GM12878 (cell line): ENCODE measurements at regions not wholly inside any gene's neighbourhood (a gene's known extent, or its start where the extent isn't known, plus 50 kb on each side); places are given as distances from the start of the nearest gene placed in this dataset.

Experiments
- ATAC-seq: fragments of 200-7000 bp; cut with Tn5 transposase; 3 replicates; pipeline ENCODE4 v1.9.1; 2020; ENCODE audit warnings: mild to moderate bottlenecking, moderate library complexity
- BruUV-seq: library from RNA; stranded (reverse); fragments of 400-500 nt; replicated peaks from 2 replicates; lab custom pipeline; 2021; lab: Mats Ljungman, UMichigan
- CTCF ChIA-PET: fragments of 300-600 bp; sonication (Branson Sonifier 250); formaldehyde crosslinking; extraction: SDS; loops from one replicate; lab custom pipeline; 2021; ENCODE audit warnings: inconsistent platforms; lab: Yijun Ruan, JAX
- POLR2A ChIA-PET: fragments of 350-600 bp; formaldehyde crosslinking; extraction: SDS; loops from one replicate; lab custom pipeline; 2021; ENCODE audit warnings: inconsistent platforms; lab: Charles Lee
- RAD21 ChIA-PET: fragments of 300-600 bp; sonication (Branson Sonifier 250); formaldehyde crosslinking; loops from one replicate; lab custom pipeline; 2023; ENCODE audit warnings: antibody characterized with exemption; ENCODE audit not compliant: unreplicated experiment; lab: Charles Lee
- SMC1A ChIA-PET: fragments of 300-600 bp; sonication (Branson Sonifier 250); formaldehyde crosslinking; loops from one replicate; lab custom pipeline; 2023; ENCODE audit not compliant: unreplicated experiment, uncharacterized antibody; lab: Charles Lee
- DNase-seq: peaks from one replicate; pipeline ENCODE4 v3.0.0-alpha.2; 2011; ENCODE audit warnings: low read depth, low spot score
- FAIRE-seq: peaks from 3 replicates; lab custom pipeline; 2011; peaks lifted over from hg19 to GRCh38; lab: Jason Lieb, UNC
- H2AFZ ChIP-seq: 2 replicates; pipeline ENCODE4 v1.6.0; 2011; ENCODE audit warnings: low read depth, low read length, control low read depth; ENCODE audit not compliant: control insufficient read depth
- H3K27ac ChIP-seq: 2 replicates; pipeline ENCODE4 v1.5.1; 2011; ENCODE audit warnings: control low read depth; ENCODE audit not compliant: control insufficient read depth, insufficient read depth
- H3K27me3 ChIP-seq, 2 experiments: replicated peaks in 1 of 2; 2 replicates each; pipeline versions ENCODE4 v1.6.0 to v1.6.1; 2011; ENCODE audit warnings: low read length in 1 of 2; ENCODE audit not compliant: control insufficient read depth in 2 of 2, insufficient read depth in 2 of 2
- H3K36me3 ChIP-seq, 2 experiments: 2 replicates each; pipeline ENCODE4 v1.5.1; 2011; ENCODE audit warnings: low read length in 1 of 2; ENCODE audit not compliant: control insufficient read depth in 2 of 2, insufficient read depth in 2 of 2
- H3K4me1 ChIP-seq: 2 replicates; pipeline ENCODE4 v1.6.1; 2011; ENCODE audit warnings: mild to moderate bottlenecking, low read length, moderate library complexity, mixed read lengths; ENCODE audit not compliant: control insufficient read depth, insufficient read depth
- H3K4me2 ChIP-seq: 2 replicates; pipeline ENCODE4 v1.6.0; 2011; ENCODE audit warnings: control low read depth; ENCODE audit not compliant: control insufficient read depth, insufficient read depth
- H3K4me3 ChIP-seq: fragments of 200-600 bp; sonication (generic); 2 replicates; pipeline ENCODE4 v1.5.1; 2016
- H3K79me2 ChIP-seq: 2 replicates; pipeline ENCODE4 v1.6.0; 2011; ENCODE audit warnings: low read length; ENCODE audit not compliant: control insufficient read depth, insufficient read depth
- H3K9ac ChIP-seq: 2 replicates; pipeline ENCODE4 v1.8.0; 2011; ENCODE audit warnings: low read length, control low read depth, mixed read lengths; ENCODE audit not compliant: control insufficient read depth, insufficient read depth
- H3K9me3 ChIP-seq: replicated peaks from 3 replicates; pipeline ENCODE4 v1.5.1; 2011; ENCODE audit warnings: mild to moderate bottlenecking, low read length; ENCODE audit not compliant: control insufficient read depth, insufficient read depth
- H4K20me1 ChIP-seq: 2 replicates; pipeline ENCODE4 v1.6.0; 2011; ENCODE audit not compliant: control insufficient read depth, insufficient read depth
- CHD2 ChIP-seq: IDR thresholded peaks from 2 replicates; pipeline ENCODE4 v1.6.1; 2011; ENCODE audit warnings: low read depth, low read length, improper control_type of control experiment, borderline replicate concordance
- SIN3A ChIP-seq: IDR thresholded peaks from 2 replicates; pipeline ENCODE4 v1.6.1; 2012; ENCODE audit warnings: low read depth, low read length, improper control_type of control experiment
- SUPT20H ChIP-seq: IDR thresholded peaks from 2 replicates; pipeline ENCODE4 v1.6.1; 2011; ENCODE audit warnings: low read depth, mild to moderate bottlenecking, low read length, moderate library complexity, borderline replicate concordance; ENCODE audit not compliant: control insufficient read depth
- ZNF384 ChIP-seq: IDR thresholded peaks from 2 replicates; pipeline ENCODE4 v1.6.1; 2012; ENCODE audit warnings: low read depth, mild to moderate bottlenecking, low read length, improper control_type of control experiment, borderline replicate concordance
- WGBS: methylation state at CpG from one replicate; pipeline ENCODE4 v1.1.6; 2016; ENCODE audit warnings: low lambda C conversion rate; ENCODE audit not compliant: insufficient replicate concordance, insufficient coverage; ENCODE audit errors: missing lambda C conversion rate; 5-methylcytosine and 5-hydroxymethylcytosine counted together
- in situ Hi-C: fragments of 300-500 bp; cut with MboI; formaldehyde crosslinking; loops from 9 replicates; pipeline ENCODE4 v1.14.3; 2018; ENCODE audit warnings: mixed read lengths
- intact Hi-C: fragments of 100-400 bp; cut with micrococcal nuclease; formaldehyde crosslinking; loops from one replicate; pipeline ENCODE4 v1.14.2; 2022; ENCODE audit not compliant: unreplicated experiment
- TF ChIP-seq, protein P1 (sequence below): fragments of 450-650 bp; IDR thresholded peaks from 2 replicates; pipeline ENCODE4 v1.6.1; 2018; ENCODE audit warnings: mild to moderate bottlenecking, low read depth, moderate library complexity; ENCODE audit not compliant: partially characterized antibody

DNA sequence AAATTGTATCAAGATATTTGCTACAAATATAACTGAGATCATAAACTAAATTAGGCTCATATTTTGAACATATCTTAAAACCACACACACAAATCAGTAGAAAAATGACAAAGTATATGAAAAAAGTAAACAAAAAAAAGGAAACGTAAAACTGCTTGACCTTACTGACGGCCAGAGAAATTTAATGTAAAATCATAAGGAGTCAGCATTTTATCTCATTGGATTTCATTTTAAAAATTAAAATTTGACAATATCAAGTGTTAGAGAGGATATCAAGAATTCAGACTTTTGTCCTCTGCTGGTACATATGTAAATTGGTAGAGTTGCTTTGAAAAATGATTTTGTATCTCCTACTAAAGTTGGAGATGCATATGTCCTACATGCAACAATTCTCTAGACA is 209.2 kb upstream of the ZC3H15 start:
- Histone ChIP-seq H3K27ac (no peak overlapping the region), H3K4me1 (no peaks in the 10 kb centered on the region), H2AFZ (no peak overlapping the region), H3K27me3 (no peaks in the 10 kb centered on the region), H3K9me3 (no peaks in the 10 kb centered on the region; the same call in 2 of the 3 replicates), H3K4me3 (no peak overlapping the region), H3K4me2 (no peak overlapping the region), H3K9ac (no peak overlapping the region), H3K36me3 (no peaks in the 10 kb centered on the region), H3K79me2 (no peaks in the 10 kb centered on the region), H4K20me1 (no peaks in the 10 kb centered on the region)
- no peak for TF ChIP-seq CHD2
- no peak for TF ChIP-seq SUPT20H
- no peak for TF ChIP-seq SIN3A
- TF ChIP-seq ZNF384 = no peak
- TF ChIP-seq, protein P1, sequence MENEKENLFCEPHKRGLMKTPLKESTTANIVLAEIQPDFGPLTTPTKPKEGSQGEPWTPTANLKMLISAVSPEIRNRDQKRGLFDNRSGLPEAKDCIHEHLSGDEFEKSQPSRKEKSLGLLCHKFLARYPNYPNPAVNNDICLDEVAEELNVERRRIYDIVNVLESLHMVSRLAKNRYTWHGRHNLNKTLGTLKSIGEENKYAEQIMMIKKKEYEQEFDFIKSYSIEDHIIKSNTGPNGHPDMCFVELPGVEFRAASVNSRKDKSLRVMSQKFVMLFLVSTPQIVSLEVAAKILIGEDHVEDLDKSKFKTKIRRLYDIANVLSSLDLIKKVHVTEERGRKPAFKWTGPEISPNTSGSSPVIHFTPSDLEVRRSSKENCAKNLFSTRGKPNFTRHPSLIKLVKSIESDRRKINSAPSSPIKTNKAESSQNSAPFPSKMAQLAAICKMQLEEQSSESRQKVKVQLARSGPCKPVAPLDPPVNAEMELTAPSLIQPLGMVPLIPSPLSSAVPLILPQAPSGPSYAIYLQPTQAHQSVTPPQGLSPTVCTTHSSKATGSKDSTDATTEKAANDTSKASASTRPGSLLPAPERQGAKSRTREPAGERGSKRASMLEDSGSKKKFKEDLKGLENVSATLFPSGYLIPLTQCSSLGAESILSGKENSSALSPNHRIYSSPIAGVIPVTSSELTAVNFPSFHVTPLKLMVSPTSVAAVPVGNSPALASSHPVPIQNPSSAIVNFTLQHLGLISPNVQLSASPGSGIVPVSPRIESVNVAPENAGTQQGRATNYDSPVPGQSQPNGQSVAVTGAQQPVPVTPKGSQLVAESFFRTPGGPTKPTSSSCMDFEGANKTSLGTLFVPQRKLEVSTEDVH = no peak
- WGBS = 93% methylated on average over 2 of the region's 2 CpGs
- ChIA-PET POLR2A (no interaction called here), RAD21 (no interaction called here), SMC1A (no interaction called here), CTCF (no interaction called here)
- FAIRE-seq (no peak), DNase-seq (no peak), ATAC-seq (no peak)
- in situ Hi-C loops = no loop called here
- BruUV-seq = no TSS peak
- intact Hi-C loops = no loop called here
